HCT116 (cell line): ENCODE measurements at regions not wholly inside any gene's neighbourhood (a gene's known extent, or its start where the extent isn't known, plus 50 kb on each side); places are given as distances from the start of the nearest gene placed in this dataset.

Experiments used
- ATAC-seq: fragments of 200-7000 bp; cut with Tn5 transposase; 2 replicates; pipeline ENCODE4 v1.9.1; 2020; ENCODE audit warnings: mild to moderate bottlenecking, moderate library complexity
- BruUV-seq: library from RNA; stranded (reverse); fragments of 400-500 nt; replicated peaks from 2 replicates; lab custom pipeline; 2021; lab: Mats Ljungman, UMichigan
- CTCF ChIA-PET: fragments of 300-600 bp; sonication (Branson Sonifier 250); formaldehyde crosslinking; loops from one replicate; lab custom pipeline; 2021; ENCODE audit warnings: antibody characterized with exemption; lab: Charles Lee
- POLR2A ChIA-PET: fragments of 300-600, 350-600 bp; sonication (Branson Sonifier 250); formaldehyde crosslinking; loops from one replicate; lab custom pipeline; 2021; ENCODE audit warnings: antibody characterized with exemption; lab: Charles Lee
- RAD21 ChIA-PET, 2 experiments: fragments of 300-600 bp; sonication (Branson Sonifier 250); formaldehyde crosslinking; loops; one replicate each; lab custom pipeline; 2023; ENCODE audit warnings: low total read pairs in 2 of 2; ENCODE audit not compliant: uncharacterized antibody in 2 of 2, unreplicated experiment in 2 of 2, low non-redundant PET in 1 of 2; lab: Charles Lee
- DNase-seq: peaks from one replicate; pipeline ENCODE4 v3.0.0-alpha.2; 2010; ENCODE audit warnings: low read depth, low spot score
- H2AFZ ChIP-seq: fragments of 200-600 bp; shearing (Covaris generic), sonication (generic); 2 replicates; pipeline ENCODE4 v1.6.1; 2017; ENCODE audit warnings: low read depth, mixed run types, mixed read lengths, antibody characterized with exemption, low read length; ENCODE audit not compliant: poor library complexity, severe bottlenecking
- H3K27ac ChIP-seq: 2 replicates; pipeline ENCODE4 v1.5.1; 2012; ENCODE audit warnings: low read depth, low read length
- H3K27me3 ChIP-seq: fragments of 200-600 bp; sonication (generic); 2 replicates; pipeline ENCODE4 v1.6.1; 2016; ENCODE audit warnings: mixed run types, low read length, mixed read lengths; ENCODE audit not compliant: insufficient read depth
- H3K36me3 ChIP-seq, 2 experiments: fragments of 200-500 bp in 1 of 2; fragments of 200-600 bp in 1 of 2; sonication (Bioruptor generic) in 1 of 2; sonication (generic) in 1 of 2; 2 replicates each; pipeline versions ENCODE4 v1.5.1 to v1.6.1; 2014 to 2016; ENCODE audit warnings: low read length in 2 of 2, inconsistent platforms in 1 of 2, mixed read lengths in 1 of 2, mixed run types in 1 of 2; ENCODE audit not compliant: insufficient read depth in 2 of 2, control insufficient read depth in 1 of 2
- H3K4me1 ChIP-seq, 2 experiments: fragments of 200-600 bp in 1 of 2; sonication (generic) in 1 of 2; 2 replicates each; pipeline versions ENCODE4 v1.5.1 to v1.6.1; 2012 to 2017; ENCODE audit warnings: low read length in 2 of 2, inconsistent platforms in 1 of 2, mild to moderate bottlenecking in 1 of 2, mixed read lengths in 1 of 2, mixed run types in 1 of 2, moderate library complexity in 1 of 2; ENCODE audit not compliant: insufficient read depth in 2 of 2, control insufficient read depth in 1 of 2
- H3K4me2 ChIP-seq: fragments of 200-600 bp; sonication (generic); 2 replicates; pipeline ENCODE4 v1.6.1; 2017; ENCODE audit warnings: mixed run types, low read length, mixed read lengths
- H3K4me3 ChIP-seq, 2 experiments: fragments of 200-600 bp in 1 of 2; sonication (generic) in 1 of 2; replicated peaks in 1 of 2; 2 replicates each; pipeline ENCODE4 v1.5.1; 2011 to 2016; ENCODE audit warnings: low read length in 2 of 2, control low read depth in 1 of 2, low read depth in 1 of 2, mild to moderate bottlenecking in 1 of 2, mixed read lengths in 1 of 2, mixed run types in 1 of 2
- H3K79me2 ChIP-seq: fragments of 200-600 bp; sonication (generic); 2 replicates; pipeline ENCODE4 v1.6.1; 2017; ENCODE audit warnings: mild to moderate bottlenecking, mixed run types, low read length, moderate library complexity, mixed read lengths; ENCODE audit not compliant: insufficient read depth
- H3K9ac ChIP-seq: fragments of 200-600 bp; sonication (generic); 2 replicates; pipeline ENCODE4 v1.6.1; 2016; ENCODE audit warnings: low read length, mixed read lengths
- H3K9me2 ChIP-seq: fragments of 200-600 bp; sonication (generic), shearing (Covaris generic); 2 replicates; pipeline ENCODE4 v1.6.1; 2017; ENCODE audit warnings: mixed run types, mild to moderate bottlenecking, moderate library complexity; ENCODE audit not compliant: insufficient read depth
- H3K9me3 ChIP-seq, 2 experiments: fragments of 200-500 bp in 1 of 2; fragments of 200-600 bp in 1 of 2; sonication (Bioruptor generic) in 1 of 2; sonication (generic) in 1 of 2; 2 replicates each; pipeline ENCODE4 v1.6.1; 2014 to 2017; ENCODE audit warnings: low read length in 2 of 2, mixed read lengths in 2 of 2, inconsistent platforms in 1 of 2, low read depth in 1 of 2, mild to moderate bottlenecking in 1 of 2, mixed run types in 1 of 2, moderate library complexity in 1 of 2; ENCODE audit not compliant: control insufficient read depth in 1 of 2, insufficient read depth in 1 of 2
- H4K20me1 ChIP-seq: fragments of 200-600 bp; sonication (generic), shearing (Covaris generic); 2 replicates; pipeline ENCODE4 v1.6.1; 2017; ENCODE audit warnings: mixed run types, mild to moderate bottlenecking, moderate library complexity; ENCODE audit not compliant: insufficient read depth
- CBX3 ChIP-seq: IDR thresholded peaks from 2 replicates; pipeline ENCODE4 v1.6.1; 2012; ENCODE audit warnings: low read depth
- EGR1 ChIP-seq: IDR thresholded peaks from 2 replicates; pipeline ENCODE4 v1.6.1; 2012; ENCODE audit warnings: low read depth
- ELF1 ChIP-seq: IDR thresholded peaks from 2 replicates; pipeline ENCODE4 v1.6.1; 2012; ENCODE audit warnings: low read depth, borderline replicate concordance
- EZH2 ChIP-seq: fragments of 200-600 bp; sonication (generic); IDR thresholded peaks from 2 replicates; pipeline ENCODE4 v1.6.1; 2017; ENCODE audit warnings: antibody characterized with exemption, mixed run types
- EZH2phosphoT487 ChIP-seq: fragments of 200-600 bp; IDR thresholded peaks from 2 replicates; pipeline ENCODE4 v1.6.1; 2018; ENCODE audit warnings: antibody characterized with exemption, borderline replicate concordance
- FOSL1 ChIP-seq: IDR thresholded peaks from 2 replicates; pipeline ENCODE4 v1.6.1; 2012; ENCODE audit warnings: low read depth
- JUND ChIP-seq: IDR thresholded peaks from 2 replicates; pipeline ENCODE4 v1.6.1; 2012
- POLR2A ChIP-seq: IDR thresholded peaks from 2 replicates; pipeline ENCODE4 v1.7.0; 2011; ENCODE audit warnings: borderline replicate concordance; ENCODE audit not compliant: insufficient read depth, insufficient read length; ENCODE audit errors: extremely low read depth
- POLR2AphosphoS5 ChIP-seq: IDR thresholded peaks from 2 replicates; pipeline ENCODE4 v1.6.1; 2011; ENCODE audit warnings: mild to moderate bottlenecking, low read depth, low read length, moderate library complexity
- SIN3A ChIP-seq: IDR thresholded peaks from 2 replicates; pipeline ENCODE4 v1.6.1; 2012; ENCODE audit warnings: low read depth
- SRF ChIP-seq: IDR thresholded peaks from 2 replicates; pipeline ENCODE4 v1.6.1; 2012; ENCODE audit warnings: low read depth
- TCF7L2 ChIP-seq: IDR thresholded peaks from 2 replicates; pipeline ENCODE4 v1.7.0; 2011; ENCODE audit warnings: borderline replicate concordance, inconsistent platforms; ENCODE audit not compliant: insufficient read depth, insufficient read length; ENCODE audit errors: extremely low read depth
- YY1 ChIP-seq: IDR thresholded peaks from 2 replicates; pipeline ENCODE4 v1.6.1; 2011; ENCODE audit warnings: low read length, low read depth, moderate library complexity, mild to moderate bottlenecking; ENCODE audit not compliant: insufficient replicate concordance; ENCODE audit errors: extremely low read depth
- ZFX ChIP-seq: fragments of 450-650 bp; IDR thresholded peaks from 2 replicates; pipeline ENCODE4 v1.6.1; 2017
- ZNF274 ChIP-seq: fragments of 200-500 bp; sonication (Bioruptor generic); IDR thresholded peaks from 2 replicates; pipeline ENCODE4 v1.6.1; 2014; ENCODE audit warnings: mild to moderate bottlenecking, low read depth, low read length, inconsistent platforms
- intact Hi-C: fragments of 100-400 bp; cut with micrococcal nuclease; formaldehyde crosslinking; loops from 2 replicates; pipeline ENCODE4 v1.10.0; 2022
- TF ChIP-seq, protein P1 (sequence below): IDR thresholded peaks from 2 replicates; pipeline ENCODE4 v1.6.1; 2012
- TF ChIP-seq, protein P2 (sequence below): IDR thresholded peaks from 2 replicates; pipeline ENCODE4 v1.6.1; 2012; ENCODE audit warnings: low read depth
- TF ChIP-seq, protein P3 (sequence below), 3 experiments: fragments of 200-600 bp in 1 of 3; sonication (generic) in 1 of 3; IDR thresholded peaks in 2 of 3; conservative IDR thresholded peaks in 1 of 3; 2 replicates each; pipeline ENCODE4 v1.5.1; 2012 to 2017; ENCODE audit warnings: low read depth in 2 of 3, low read length in 2 of 3, antibody characterized with exemption in 1 of 3, borderline replicate concordance in 1 of 3, control low read depth in 1 of 3, mild to moderate bottlenecking in 1 of 3, mixed read lengths in 1 of 3, mixed run types in 1 of 3, moderate library complexity in 1 of 3; ENCODE audit not compliant: insufficient read depth in 1 of 3
- TF ChIP-seq, protein P4 (sequence below): IDR thresholded peaks from 2 replicates; pipeline ENCODE4 v1.6.1; 2012

DNA sequence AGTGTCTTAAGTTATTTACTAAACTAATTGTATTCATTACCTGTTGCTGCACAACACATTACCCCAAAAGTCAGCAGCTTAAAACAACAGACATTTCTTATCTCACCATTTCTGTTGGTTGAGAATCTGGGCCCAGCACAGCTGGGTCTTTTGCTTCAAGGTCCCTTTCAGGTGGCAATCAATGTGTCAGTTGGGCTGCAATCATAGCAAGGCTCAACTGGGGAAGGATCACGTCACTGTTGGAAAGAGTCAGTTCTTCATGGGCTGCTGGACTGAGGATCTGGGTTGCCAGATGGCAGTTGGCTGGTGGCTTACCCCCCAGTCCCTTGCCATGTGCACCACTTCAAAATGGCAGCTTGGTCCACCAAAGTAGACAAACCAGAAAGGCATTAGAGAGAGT, 261.2 kb downstream of the SUCLG1 start:
- Histone ChIP-seq H2AFZ (no peak overlapping the region), H3K27me3 (no peaks in the 10 kb centered on the region), H3K4me2 (no peak overlapping the region), H3K79me2 (no peaks in the 10 kb centered on the region), H3K27ac (no peak overlapping the region), H3K4me1 (no peaks in the 10 kb centered on the region), H3K4me3 (no peak overlapping the region), H3K9me3 (no peaks in the 10 kb centered on the region), H4K20me1 (no peaks in the 10 kb centered on the region), H3K36me3 (no peaks in the 10 kb centered on the region), H3K9ac (no peak overlapping the region), H3K9me2 (no peaks in the 10 kb centered on the region)
- TF ChIP-seq YY1 (no peak), SIN3A (no peak), SRF (no peak), ZFX (no peak), TCF7L2 (no peak), EZH2phosphoT487 (no peak), ZNF274 (no peak), CBX3 (no peak), EZH2 (no peak), JUND (no peak), POLR2A (no peak), ELF1 (no peak), EGR1 (no peak), FOSL1 (no peak), POLR2AphosphoS5 (no peak)
- TF ChIP-seq, protein P1, sequence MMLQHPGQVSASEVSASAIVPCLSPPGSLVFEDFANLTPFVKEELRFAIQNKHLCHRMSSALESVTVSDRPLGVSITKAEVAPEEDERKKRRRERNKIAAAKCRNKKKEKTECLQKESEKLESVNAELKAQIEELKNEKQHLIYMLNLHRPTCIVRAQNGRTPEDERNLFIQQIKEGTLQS = no peak
- TF ChIP-seq, protein P2, sequence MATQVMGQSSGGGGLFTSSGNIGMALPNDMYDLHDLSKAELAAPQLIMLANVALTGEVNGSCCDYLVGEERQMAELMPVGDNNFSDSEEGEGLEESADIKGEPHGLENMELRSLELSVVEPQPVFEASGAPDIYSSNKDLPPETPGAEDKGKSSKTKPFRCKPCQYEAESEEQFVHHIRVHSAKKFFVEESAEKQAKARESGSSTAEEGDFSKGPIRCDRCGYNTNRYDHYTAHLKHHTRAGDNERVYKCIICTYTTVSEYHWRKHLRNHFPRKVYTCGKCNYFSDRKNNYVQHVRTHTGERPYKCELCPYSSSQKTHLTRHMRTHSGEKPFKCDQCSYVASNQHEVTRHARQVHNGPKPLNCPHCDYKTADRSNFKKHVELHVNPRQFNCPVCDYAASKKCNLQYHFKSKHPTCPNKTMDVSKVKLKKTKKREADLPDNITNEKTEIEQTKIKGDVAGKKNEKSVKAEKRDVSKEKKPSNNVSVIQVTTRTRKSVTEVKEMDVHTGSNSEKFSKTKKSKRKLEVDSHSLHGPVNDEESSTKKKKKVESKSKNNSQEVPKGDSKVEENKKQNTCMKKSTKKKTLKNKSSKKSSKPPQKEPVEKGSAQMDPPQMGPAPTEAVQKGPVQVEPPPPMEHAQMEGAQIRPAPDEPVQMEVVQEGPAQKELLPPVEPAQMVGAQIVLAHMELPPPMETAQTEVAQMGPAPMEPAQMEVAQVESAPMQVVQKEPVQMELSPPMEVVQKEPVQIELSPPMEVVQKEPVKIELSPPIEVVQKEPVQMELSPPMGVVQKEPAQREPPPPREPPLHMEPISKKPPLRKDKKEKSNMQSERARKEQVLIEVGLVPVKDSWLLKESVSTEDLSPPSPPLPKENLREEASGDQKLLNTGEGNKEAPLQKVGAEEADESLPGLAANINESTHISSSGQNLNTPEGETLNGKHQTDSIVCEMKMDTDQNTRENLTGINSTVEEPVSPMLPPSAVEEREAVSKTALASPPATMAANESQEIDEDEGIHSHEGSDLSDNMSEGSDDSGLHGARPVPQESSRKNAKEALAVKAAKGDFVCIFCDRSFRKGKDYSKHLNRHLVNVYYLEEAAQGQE = no peak
- TF ChIP-seq, protein P3, sequence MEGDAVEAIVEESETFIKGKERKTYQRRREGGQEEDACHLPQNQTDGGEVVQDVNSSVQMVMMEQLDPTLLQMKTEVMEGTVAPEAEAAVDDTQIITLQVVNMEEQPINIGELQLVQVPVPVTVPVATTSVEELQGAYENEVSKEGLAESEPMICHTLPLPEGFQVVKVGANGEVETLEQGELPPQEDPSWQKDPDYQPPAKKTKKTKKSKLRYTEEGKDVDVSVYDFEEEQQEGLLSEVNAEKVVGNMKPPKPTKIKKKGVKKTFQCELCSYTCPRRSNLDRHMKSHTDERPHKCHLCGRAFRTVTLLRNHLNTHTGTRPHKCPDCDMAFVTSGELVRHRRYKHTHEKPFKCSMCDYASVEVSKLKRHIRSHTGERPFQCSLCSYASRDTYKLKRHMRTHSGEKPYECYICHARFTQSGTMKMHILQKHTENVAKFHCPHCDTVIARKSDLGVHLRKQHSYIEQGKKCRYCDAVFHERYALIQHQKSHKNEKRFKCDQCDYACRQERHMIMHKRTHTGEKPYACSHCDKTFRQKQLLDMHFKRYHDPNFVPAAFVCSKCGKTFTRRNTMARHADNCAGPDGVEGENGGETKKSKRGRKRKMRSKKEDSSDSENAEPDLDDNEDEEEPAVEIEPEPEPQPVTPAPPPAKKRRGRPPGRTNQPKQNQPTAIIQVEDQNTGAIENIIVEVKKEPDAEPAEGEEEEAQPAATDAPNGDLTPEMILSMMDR (IDR thresholded peaks at IDR 0.05 in 2 of 3, conservative IDR thresholded peaks at IDR 0.05 in 1 of 3; ENCODE audit: borderline replicate concordance in 1 of 3, insufficient read depth in 1 of 3, low read depth in 2 of 3, low read length in 2 of 3) = no peak
- TF ChIP-seq, protein P4, sequence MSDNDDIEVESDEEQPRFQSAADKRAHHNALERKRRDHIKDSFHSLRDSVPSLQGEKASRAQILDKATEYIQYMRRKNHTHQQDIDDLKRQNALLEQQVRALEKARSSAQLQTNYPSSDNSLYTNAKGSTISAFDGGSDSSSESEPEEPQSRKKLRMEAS = no peak
- no peak for DNase-seq
- no peak for ATAC-seq
- POLR2A ChIA-PET = no interaction called here
- CTCF ChIA-PET = no interaction called here
- RAD21 ChIA-PET = no interaction called here
- intact Hi-C loops = no loop called here
- no TSS peak for BruUV-seq
